ENCODE measurements at regions not wholly inside any gene's neighbourhood (a gene's known extent, or its start where the extent isn't known, plus 50 kb on each side); places are given as distances from the start of the nearest gene placed in this dataset.

DNA sequence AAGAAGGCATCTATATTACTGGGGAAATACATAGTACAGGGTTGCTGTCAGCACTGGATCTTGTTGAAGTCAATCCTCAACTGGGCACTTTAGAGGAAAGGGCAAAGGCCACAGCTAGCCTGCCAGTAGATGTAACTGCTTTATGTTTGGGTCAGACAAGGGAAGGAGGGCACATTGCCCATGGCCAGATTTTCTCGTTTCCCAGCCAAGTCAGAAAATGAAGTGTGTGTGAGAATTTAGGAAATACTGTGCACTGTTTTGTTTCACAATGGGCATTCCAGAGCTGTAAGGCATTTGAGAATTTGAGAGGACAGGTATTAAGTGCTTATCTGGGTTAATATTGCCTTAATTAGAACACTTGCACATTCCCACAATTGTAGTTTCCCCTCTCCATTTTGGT lies 183.9 kb upstream of the MCHR2 start:
- no peaks in the 10 kb centered on the region for H3K36me3 ChIP-seq (ENCODE audit: control insufficient read depth, insufficient read depth, low read length)
- peaks cover 12% of the 10 kb centered on the region for H3K4me1 ChIP-seq (ENCODE audit: control insufficient read depth, insufficient read depth, low read length)
- no peak overlapping the region for H3K9ac ChIP-seq (ENCODE audit: low read length)
- no peaks in the 10 kb centered on the region for H3K9me3 ChIP-seq (ENCODE audit: control insufficient read depth, insufficient read depth, low read depth, low read length)
- no peak overlapping the region for H3K27ac ChIP-seq (ENCODE audit: low read depth, low read length)
- no peaks in the 10 kb centered on the region for H3K27me3 ChIP-seq (ENCODE audit: control insufficient read depth, insufficient read depth, low read length)
- no peak overlapping the region for H3K4me3 ChIP-seq (ENCODE audit: low read depth, low read length)

- Histone ChIP-seq H3K27ac (ENCODE audit: low read depth, low read length) (no peak overlapping the region), H3K9me3 (ENCODE audit: control insufficient read depth, insufficient read depth, low read depth, low read length) (no peaks in the 10 kb centered on the region), H3K4me1 (ENCODE audit: control insufficient read depth, insufficient read depth, low read length) (peaks cover 20% of the 10 kb centered on the region), H3K27me3 (ENCODE audit: control insufficient read depth, insufficient read depth, low read length) (no peaks in the 10 kb centered on the region), H3K4me3 (ENCODE audit: low read depth, low read length) (no peak overlapping the region), H3K9ac (ENCODE audit: low read length) (no peak overlapping the region), H3K36me3 (ENCODE audit: control insufficient read depth, insufficient read depth, low read length) (no peaks in the 10 kb centered on the region)
These were observed 183.1 kb upstream of the MCHR2 start for GRCh38 chr6:100176951-100177710.

- H3K9ac ChIP-seq (ENCODE audit: low read length) = no peak overlapping the region
- no peak overlapping the region for H3K27ac ChIP-seq (ENCODE audit: low read depth, low read length)
- peaks cover 27% of the 10 kb centered on the region for H3K4me1 ChIP-seq (ENCODE audit: control insufficient read depth, insufficient read depth, low read length)
- H3K9me3 ChIP-seq (ENCODE audit: control insufficient read depth, insufficient read depth, low read depth, low read length) = no peaks in the 10 kb centered on the region
- H3K36me3 ChIP-seq (ENCODE audit: control insufficient read depth, insufficient read depth, low read length) = no peaks in the 10 kb centered on the region
- H3K4me3 ChIP-seq (ENCODE audit: low read depth, low read length) = no peak overlapping the region
- no peaks in the 10 kb centered on the region for H3K27me3 ChIP-seq (ENCODE audit: control insufficient read depth, insufficient read depth, low read length)
These were observed 182.4 kb upstream of the MCHR2 start for GRCh38 chr6:100176311-100176950.

GRCh38 chr6:100175814-100176310 lies 181.8 kb upstream of the MCHR2 start:
- Histone ChIP-seq H3K36me3 (ENCODE audit: control insufficient read depth, insufficient read depth, low read length) (no peaks in the 10 kb centered on the region), H3K4me3 (ENCODE audit: low read depth, low read length) (no peak overlapping the region), H3K27ac (ENCODE audit: low read depth, low read length) (no peak overlapping the region), H3K9me3 (ENCODE audit: control insufficient read depth, insufficient read depth, low read depth, low read length) (no peaks in the 10 kb centered on the region), H3K27me3 (ENCODE audit: control insufficient read depth, insufficient read depth, low read length) (no peaks in the 10 kb centered on the region), H3K9ac (ENCODE audit: low read length) (no peak overlapping the region), H3K4me1 (ENCODE audit: control insufficient read depth, insufficient read depth, low read length) (peaks cover 31% of the 10 kb centered on the region)

GRCh38 chr6:100173211-100173610 lies 179.2 kb upstream of the MCHR2 start:
- Histone ChIP-seq H3K9ac (ENCODE audit: low read length) (no peak overlapping the region), H3K27ac (ENCODE audit: low read depth, low read length) (no peak overlapping the region), H3K36me3 (ENCODE audit: control insufficient read depth, insufficient read depth, low read length) (no peaks in the 10 kb centered on the region), H3K4me3 (ENCODE audit: low read depth, low read length) (no peak overlapping the region), H3K9me3 (ENCODE audit: control insufficient read depth, insufficient read depth, low read depth, low read length) (no peaks in the 10 kb centered on the region), H3K27me3 (ENCODE audit: control insufficient read depth, insufficient read depth, low read length) (no peaks in the 10 kb centered on the region), H3K4me1 (ENCODE audit: control insufficient read depth, insufficient read depth, low read length) (peaks cover 47% of the 10 kb centered on the region)

- no peaks in the 10 kb centered on the region for H3K9me3 ChIP-seq (ENCODE audit: control insufficient read depth, insufficient read depth, low read depth, low read length)
- no peak overlapping the region for H3K4me3 ChIP-seq (ENCODE audit: low read depth, low read length)
- no peak overlapping the region for H3K9ac ChIP-seq (ENCODE audit: low read length)
- peaks cover 56% of the 10 kb centered on the region for H3K4me1 ChIP-seq (ENCODE audit: control insufficient read depth, insufficient read depth, low read length)
- no peak overlapping the region; the same call in 1 of the 2 replicates for H3K27ac ChIP-seq (ENCODE audit: low read depth, low read length)
- no peaks in the 10 kb centered on the region for H3K27me3 ChIP-seq (ENCODE audit: control insufficient read depth, insufficient read depth, low read length)
- no peaks in the 10 kb centered on the region for H3K36me3 ChIP-seq (ENCODE audit: control insufficient read depth, insufficient read depth, low read length)
These were observed 178.3 kb upstream of the MCHR2 start for GRCh38 chr6:100172322-100172713.

GRCh38 chr6:100171533-100172321 lies 177.7 kb upstream of the MCHR2 start:
- Histone ChIP-seq H3K27me3 (ENCODE audit: control insufficient read depth, insufficient read depth, low read length) (no peaks in the 10 kb centered on the region), H3K9ac (ENCODE audit: low read length) (no peak overlapping the region), H3K4me3 (ENCODE audit: low read depth, low read length) (no peak overlapping the region), H3K4me1 (ENCODE audit: control insufficient read depth, insufficient read depth, low read length) (peaks cover 61% of the 10 kb centered on the region), H3K36me3 (ENCODE audit: control insufficient read depth, insufficient read depth, low read length) (no peaks in the 10 kb centered on the region), H3K9me3 (ENCODE audit: control insufficient read depth, insufficient read depth, low read depth, low read length) (no peaks in the 10 kb centered on the region), H3K27ac (ENCODE audit: low read depth, low read length) (no peak overlapping the region; the same call in 1 of the 2 replicates)

DNA sequence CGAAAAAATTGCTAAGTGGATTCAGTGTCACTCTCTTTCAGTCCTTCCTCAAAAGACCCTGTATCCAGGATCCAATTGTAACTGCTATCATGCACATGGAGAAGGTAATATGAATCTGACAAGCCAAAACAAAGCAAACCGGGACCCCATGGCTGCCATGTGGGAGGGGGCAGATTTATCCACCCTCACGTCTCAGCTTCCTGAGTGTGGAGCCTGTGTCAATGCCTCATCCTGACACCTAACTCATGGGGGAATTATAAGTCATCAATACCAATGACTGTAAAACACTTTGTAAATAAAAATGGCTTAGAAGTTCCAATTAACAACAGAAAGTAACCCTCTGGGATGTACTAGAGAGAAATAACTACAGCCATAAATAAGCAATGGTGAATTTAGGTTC lies 174.1 kb upstream of the MCHR2 start:
- Histone ChIP-seq H3K9ac (ENCODE audit: low read length) (peak overlapping the region; percentile 28), H3K4me3 (ENCODE audit: low read depth, low read length) (peak overlapping the region; percentile 31; the same call in 1 of the 2 replicates), H3K27me3 (ENCODE audit: control insufficient read depth, insufficient read depth, low read length) (no peaks in the 10 kb centered on the region), H3K36me3 (ENCODE audit: control insufficient read depth, insufficient read depth, low read length) (no peaks in the 10 kb centered on the region), H3K27ac (ENCODE audit: low read depth, low read length) (no peak overlapping the region; the same call in 1 of the 2 replicates), H3K4me1 (ENCODE audit: control insufficient read depth, insufficient read depth, low read length) (peaks cover 66% of the 10 kb centered on the region), H3K9me3 (ENCODE audit: control insufficient read depth, insufficient read depth, low read depth, low read length) (no peaks in the 10 kb centered on the region)

- no peaks in the 10 kb centered on the region for H3K27me3 ChIP-seq (ENCODE audit: control insufficient read depth, insufficient read depth, low read length)
- no peaks in the 10 kb centered on the region for H3K36me3 ChIP-seq (ENCODE audit: control insufficient read depth, insufficient read depth, low read length)
- peak overlapping the region; percentile 28 for H3K9ac ChIP-seq (ENCODE audit: low read length)
- H3K27ac ChIP-seq (ENCODE audit: low read depth, low read length) = peak overlapping the region; percentile 63; the same call in 1 of the 2 replicates
- H3K9me3 ChIP-seq (ENCODE audit: control insufficient read depth, insufficient read depth, low read depth, low read length) = no peaks in the 10 kb centered on the region
- H3K4me3 ChIP-seq (ENCODE audit: low read depth, low read length) = peak overlapping the region; percentile 31; the same call in 1 of the 2 replicates
- H3K4me1 ChIP-seq (ENCODE audit: control insufficient read depth, insufficient read depth, low read length) = peaks cover 68% of the 10 kb centered on the region
These were observed 173.6 kb upstream of the MCHR2 start for GRCh38 chr6:100167585-100167984.

- Histone ChIP-seq H3K36me3 (ENCODE audit: control insufficient read depth, insufficient read depth, low read length) (no peaks in the 10 kb centered on the region), H3K9ac (ENCODE audit: low read length) (peak overlapping the region; percentile 38), H3K4me3 (ENCODE audit: low read depth, low read length) (no peak overlapping the region), H3K27me3 (ENCODE audit: control insufficient read depth, insufficient read depth, low read length) (no peaks in the 10 kb centered on the region), H3K27ac (ENCODE audit: low read depth, low read length) (peak overlapping the region; percentile 63; the same call in 1 of the 2 replicates), H3K9me3 (ENCODE audit: control insufficient read depth, insufficient read depth, low read depth, low read length) (no peaks in the 10 kb centered on the region), H3K4me1 (ENCODE audit: control insufficient read depth, insufficient read depth, low read length) (peaks cover 68% of the 10 kb centered on the region)
These were observed 172.9 kb upstream of the MCHR2 start for GRCh38 chr6:100166956-100167355.
